Spleen (tissue), 11 donors: ENCODE measurements at regions not wholly inside any gene's neighbourhood (a gene's known extent, or its start where the extent isn't known, plus 50 kb on each side); places are given as distances from the start of the nearest gene placed in this dataset.

Experiments
- DNase-seq: peaks from one replicate; pipeline ENCODE4 v3.0.0-alpha.2; 2020
- H3K27ac ChIP-seq, 8 donors: fragments of 200-600 bp; sonication (generic) in 7 of 8; 1 replicate in 4 of 8; 2 replicates in 4 of 8; pipeline versions ENCODE4 v1.5.0 to v1.8.0; 2016 to 2021; ENCODE audit warnings: inconsistent platforms in 4 of 8, mild to moderate bottlenecking in 4 of 8, moderate library complexity in 1 of 8
- H3K27me3 ChIP-seq, 7 donors: fragments of 200-600 bp; sonication (generic) in 6 of 7; replicated peaks in 1 of 7; 1 replicate in 4 of 7; 2 replicates in 3 of 7; pipeline versions ENCODE4 v1.5.0 to v1.8.0; 2016 to 2021; ENCODE audit warnings: inconsistent platforms in 3 of 7, mild to moderate bottlenecking in 1 of 7
- H3K36me3 ChIP-seq, 6 donors: fragments of 200-600 bp; sonication (generic) in 5 of 6; 1 replicate in 4 of 6; 2 replicates in 2 of 6; pipeline versions ENCODE4 v1.5.0 to v1.8.0; 2016 to 2021; ENCODE audit warnings: inconsistent platforms in 2 of 6
- H3K4me1 ChIP-seq, 6 donors: fragments of 200-600 bp; sonication (generic) in 5 of 6; 1 replicate in 3 of 6; 2 replicates in 3 of 6; pipeline versions ENCODE4 v1.5.0 to v1.8.0; 2016 to 2021; ENCODE audit warnings: inconsistent platforms in 3 of 6
- H3K4me3 ChIP-seq, 8 donors: fragments of 200-600 bp; sonication (generic) in 7 of 8; 1 replicate in 4 of 8; 2 replicates in 4 of 8; pipeline versions ENCODE4 v1.5.0 to v1.8.0; 2016 to 2021; ENCODE audit warnings: inconsistent platforms in 4 of 8, mild to moderate bottlenecking in 4 of 8, moderate library complexity in 2 of 8
- H3K9me3 ChIP-seq, 8 donors: fragments of 200-600 bp; sonication (generic) in 7 of 8; 1 replicate in 4 of 8; 2 replicates in 4 of 8; pipeline versions ENCODE4 v1.5.0 to v1.8.0; 2016 to 2021; ENCODE audit warnings: inconsistent platforms in 4 of 8
- CTCF ChIP-seq, 11 experiments: fragments of 200-600 bp in 7 of 11; fragments of 450-650 bp in 4 of 11; sonication (generic) in 4 of 11; IDR thresholded peaks in 8 of 11; conservative IDR thresholded peaks in 3 of 11; 1 replicate in 7 of 11; 2 replicates in 4 of 11; pipeline versions ENCODE4 v1.4.0 to v1.8.0; 2016 to 2021; ENCODE audit warnings: antibody characterized with exemption in 11 of 11, inconsistent platforms in 4 of 11, mild to moderate bottlenecking in 1 of 11
- POLR2A ChIP-seq, 3 donors: fragments of 450-650 bp; IDR thresholded peaks; one replicate each; pipeline ENCODE4 v1.5.1; 2017; ENCODE audit warnings: antibody characterized with exemption in 3 of 3, mild to moderate bottlenecking in 1 of 3
- POLR2AphosphoS5 ChIP-seq, 3 donors: sonication (generic); formaldehyde crosslinking; IDR thresholded peaks; one replicate each; pipeline ENCODE4 v1.5.1; 2017; ENCODE audit warnings: antibody characterized with exemption in 3 of 3
- WGBS, 5 donors: extraction: QIAGEN DNeasy Blood & Tissue Kit in 3 of 5; methylation state at CpG; one replicate each; pipeline versions ENCODE4 v1.1.5 to v1.1.7; 2013 to 2018; 5-methylcytosine and 5-hydroxymethylcytosine counted together
- intact Hi-C: fragments of 100-400 bp; cut with DNase I; formaldehyde crosslinking; loops from one replicate; pipeline ENCODE4 v1.15.0; 2023; ENCODE audit warnings: low total_unique reads
- donor health status: healthy with polysubstance abuse.
- donor health status: DM: no; HTN: no; CAD: no; lungs with moderate emphysema.
- donor health status: DM: no; HTN: no; CAD: no.
- donor health status: Bipolar disorder and iron deficiency.
- donor health status: healthy.
- donor health status: DM: no; HTN: no; CAD: no.
- donor health status: DM: yes; HTN: yes; CAD: no.

DNA sequence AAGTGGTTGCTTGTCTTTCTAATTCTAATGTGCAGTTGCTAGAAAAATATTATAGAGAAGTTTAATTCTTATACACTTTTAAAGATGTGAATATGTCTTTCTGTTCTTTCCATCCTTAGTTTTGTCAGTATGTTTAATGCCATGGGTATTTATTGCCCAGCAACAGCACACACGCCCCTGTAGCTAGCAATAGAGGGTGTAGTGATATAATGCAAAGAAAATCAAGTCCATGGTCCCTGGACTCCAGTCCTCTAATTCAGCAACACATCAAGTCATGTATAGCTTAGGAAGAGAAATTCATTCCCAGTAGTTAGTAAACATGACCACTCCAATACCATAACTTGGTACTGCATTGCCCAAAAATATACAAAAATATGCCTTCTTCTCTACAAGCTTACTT, 292.4 kb upstream of the NR2F2 start:
- Histone ChIP-seq H3K27ac (no peak overlapping the region), H3K36me3 (no peaks in the 10 kb centered on the region), H3K9me3 (no peaks in the 10 kb centered on the region), H3K4me1 (peaks cover 0 to 5% (median 0%) of the 10 kb centered on the region in 6 donors), H3K4me3 (no peak overlapping the region), H3K27me3 (peaks cover 0 to 17% (median 0%) of the 10 kb centered on the region in 7 donors)
- no peak for DNase-seq
- 2 to 91% (median 79%) methylated on average over 1 of the region's 1 CpG for WGBS, 5 donors
- intact Hi-C loops = no loop called here
- TF ChIP-seq POLR2A (IDR thresholded peaks at IDR 0.05) = no peak
- no peak for TF ChIP-seq POLR2AphosphoS5 (IDR thresholded peaks at IDR 0.05)
- no peak for TF ChIP-seq CTCF (IDR thresholded peaks at IDR 0.05 in 8 of 11, conservative IDR thresholded peaks at IDR 0.05 in 3 of 11)

DNA sequence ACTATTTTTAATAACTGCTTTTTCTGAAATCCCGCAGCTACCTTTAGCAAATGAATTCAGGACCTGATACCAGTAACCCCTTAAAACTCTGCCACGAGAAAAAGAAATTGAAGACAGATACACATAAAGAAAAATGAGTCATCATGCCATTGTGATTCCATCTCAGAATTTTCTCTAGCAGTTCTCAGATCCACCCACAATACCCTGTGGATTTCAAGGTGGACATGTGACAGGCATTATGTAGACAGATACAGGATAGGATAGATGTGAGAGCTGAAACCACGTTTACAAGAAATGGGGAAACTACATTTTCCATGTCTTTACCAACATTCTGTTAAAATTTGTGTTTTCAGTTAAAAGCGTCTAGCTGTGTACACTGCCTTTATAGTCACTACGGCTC, 291.9 kb upstream of the NR2F2 start:
- 64 to 72% (median 64%) methylated on average over 5 of the region's 5 CpGs for WGBS, 5 donors
- Histone ChIP-seq H3K27ac (no peak overlapping the region), H3K36me3 (no peaks in the 10 kb centered on the region), H3K9me3 (no peaks in the 10 kb centered on the region), H3K4me3 (no peak overlapping the region), H3K27me3 (peaks cover 0 to 17% (median 0%) of the 10 kb centered on the region in 7 donors), H3K4me1 (peaks cover 0 to 8% (median 0%) of the 10 kb centered on the region in 6 donors)
- no peak for TF ChIP-seq CTCF (IDR thresholded peaks at IDR 0.05 in 8 of 11, conservative IDR thresholded peaks at IDR 0.05 in 3 of 11)
- no peak for TF ChIP-seq POLR2A (IDR thresholded peaks at IDR 0.05)
- TF ChIP-seq POLR2AphosphoS5 (IDR thresholded peaks at IDR 0.05) = no peak
- no peak for DNase-seq
- intact Hi-C loops = no loop called here

DNA sequence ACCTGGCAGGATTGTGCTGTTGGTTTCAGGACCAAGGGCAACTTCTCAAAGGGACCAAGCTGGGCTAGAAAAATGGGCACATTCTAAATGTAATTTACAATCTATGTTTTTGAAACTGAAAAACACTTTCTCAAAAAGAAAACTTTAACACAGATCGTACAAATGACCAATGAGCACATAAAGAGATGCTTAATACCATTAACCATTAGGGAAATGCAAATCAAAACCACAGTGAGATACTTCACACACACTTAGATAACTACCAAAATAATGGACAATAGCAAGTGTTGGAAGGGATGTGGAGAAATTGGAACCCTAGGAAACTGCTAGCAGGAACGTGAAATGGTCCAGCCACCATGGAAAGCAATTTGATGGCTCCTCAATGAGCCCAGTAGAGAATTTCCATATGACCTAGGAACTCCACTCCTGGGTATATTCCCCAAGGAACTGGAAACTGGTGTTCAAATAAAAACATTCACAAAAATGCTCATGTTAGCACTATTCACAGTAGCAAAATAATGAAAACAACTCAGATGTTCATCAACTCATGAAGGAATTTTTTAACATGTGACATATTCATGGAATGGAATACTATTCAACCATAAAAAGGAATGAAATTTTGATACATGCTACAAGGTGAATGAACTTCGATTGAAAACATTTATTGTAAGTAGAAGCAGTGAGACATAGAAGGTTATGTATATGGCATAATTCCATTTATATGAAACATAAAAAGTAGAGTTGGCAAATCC, 288.3 kb upstream of the NR2F2 start:
- H3K4me3 ChIP-seq = no peak overlapping the region
- WGBS, 5 donors = 71 to 88% (median 74%) methylated on average over 3 of the region's 3 CpGs
- H3K27me3 ChIP-seq = peaks cover 0 to 10% (median 0%) of the 10 kb centered on the region in 7 donors
- H3K9me3 ChIP-seq = no peaks in the 10 kb centered on the region
- no peak for TF ChIP-seq CTCF (IDR thresholded peaks at IDR 0.05 in 8 of 11, conservative IDR thresholded peaks at IDR 0.05 in 3 of 11)
- no peak for TF ChIP-seq POLR2AphosphoS5 (IDR thresholded peaks at IDR 0.05)
- TF ChIP-seq POLR2A (IDR thresholded peaks at IDR 0.05) = no peak
- H3K27ac ChIP-seq = no peak overlapping the region
- intact Hi-C loops = no loop called here
- peaks cover 0 to 13% (median 0%) of the 10 kb centered on the region in 6 donors for H3K4me1 ChIP-seq
- no peaks in the 10 kb centered on the region for H3K36me3 ChIP-seq
- no peak for DNase-seq

- Histone ChIP-seq H3K36me3 (no peaks in the 10 kb centered on the region), H3K4me3 (no peak overlapping the region), H3K27ac (no peak overlapping the region), H3K4me1 (peaks cover 0 to 18% (median 0%) of the 10 kb centered on the region in 6 donors), H3K27me3 (peaks cover 0 to 8% (median 0%) of the 10 kb centered on the region in 7 donors), H3K9me3 (no peaks in the 10 kb centered on the region)
- intact Hi-C loops = no loop called here
- TF ChIP-seq CTCF (IDR thresholded peaks at IDR 0.05 in 8 of 11, conservative IDR thresholded peaks at IDR 0.05 in 3 of 11) = no peak
- no peak for TF ChIP-seq POLR2AphosphoS5 (IDR thresholded peaks at IDR 0.05)
- TF ChIP-seq POLR2A (IDR thresholded peaks at IDR 0.05) = no peak
- no peak for DNase-seq
- 30 to 39% (median 33%) methylated on average over 8 of the region's 8 CpGs for WGBS, 5 donors
Observed at GRCh38 chr15:96042734-96043224, 287.7 kb upstream of the NR2F2 start.
